Testis (tissue), 2 donors: ENCODE measurements at regions not wholly inside any gene's neighbourhood (a gene's known extent, or its start where the extent isn't known, plus 50 kb on each side); places are given as distances from the start of the nearest gene placed in this dataset.

ENCODE experiments used
- POLR2A ChIP-seq: fragments of 450-650 bp; IDR thresholded peaks from one replicate; pipeline ENCODE4 v1.6.1; 2017; ENCODE audit warnings: antibody characterized with exemption, mild to moderate bottlenecking, moderate library complexity
- TF ChIP-seq, protein P1 (sequence below), 3 experiments: fragments of 450-650 bp in 2 of 3; fragments of 200-600 bp in 1 of 3; sonication (generic) in 1 of 3; IDR thresholded peaks; one replicate each; pipeline ENCODE4 v1.5.1; 2016 to 2019; ENCODE audit warnings: antibody characterized with exemption in 3 of 3, mild to moderate bottlenecking in 2 of 3, moderate library complexity in 1 of 3

DNA sequence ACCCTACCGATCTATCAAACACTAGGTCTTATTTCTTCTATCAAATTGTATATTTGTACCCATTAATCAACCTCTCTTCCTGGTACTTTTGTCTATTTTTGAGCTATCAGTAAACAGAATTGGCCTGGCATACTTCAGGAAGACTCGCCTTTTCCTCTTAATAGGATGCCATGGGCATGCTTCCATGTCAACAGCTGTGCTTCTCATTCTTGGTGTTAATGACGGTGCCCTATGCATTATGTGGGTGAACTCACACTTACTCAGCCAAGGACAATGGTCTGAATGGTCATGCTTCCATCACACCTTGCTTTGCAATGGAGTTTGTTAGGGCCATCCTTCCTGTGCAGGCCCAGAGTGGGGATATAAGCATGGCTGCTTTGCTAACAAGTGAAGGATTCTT lies 521.8 kb downstream of the MIAT start:
- TF ChIP-seq POLR2A, result no peak
- TF ChIP-seq, protein P1, sequence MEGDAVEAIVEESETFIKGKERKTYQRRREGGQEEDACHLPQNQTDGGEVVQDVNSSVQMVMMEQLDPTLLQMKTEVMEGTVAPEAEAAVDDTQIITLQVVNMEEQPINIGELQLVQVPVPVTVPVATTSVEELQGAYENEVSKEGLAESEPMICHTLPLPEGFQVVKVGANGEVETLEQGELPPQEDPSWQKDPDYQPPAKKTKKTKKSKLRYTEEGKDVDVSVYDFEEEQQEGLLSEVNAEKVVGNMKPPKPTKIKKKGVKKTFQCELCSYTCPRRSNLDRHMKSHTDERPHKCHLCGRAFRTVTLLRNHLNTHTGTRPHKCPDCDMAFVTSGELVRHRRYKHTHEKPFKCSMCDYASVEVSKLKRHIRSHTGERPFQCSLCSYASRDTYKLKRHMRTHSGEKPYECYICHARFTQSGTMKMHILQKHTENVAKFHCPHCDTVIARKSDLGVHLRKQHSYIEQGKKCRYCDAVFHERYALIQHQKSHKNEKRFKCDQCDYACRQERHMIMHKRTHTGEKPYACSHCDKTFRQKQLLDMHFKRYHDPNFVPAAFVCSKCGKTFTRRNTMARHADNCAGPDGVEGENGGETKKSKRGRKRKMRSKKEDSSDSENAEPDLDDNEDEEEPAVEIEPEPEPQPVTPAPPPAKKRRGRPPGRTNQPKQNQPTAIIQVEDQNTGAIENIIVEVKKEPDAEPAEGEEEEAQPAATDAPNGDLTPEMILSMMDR (IDR thresholded peaks at IDR 0.05), result no peak
